ENCODE measurements at regions not wholly inside any gene's neighbourhood (a gene's known extent, or its start where the extent isn't known, plus 50 kb on each side); places are given as distances from the start of the nearest gene placed in this dataset.

DNA sequence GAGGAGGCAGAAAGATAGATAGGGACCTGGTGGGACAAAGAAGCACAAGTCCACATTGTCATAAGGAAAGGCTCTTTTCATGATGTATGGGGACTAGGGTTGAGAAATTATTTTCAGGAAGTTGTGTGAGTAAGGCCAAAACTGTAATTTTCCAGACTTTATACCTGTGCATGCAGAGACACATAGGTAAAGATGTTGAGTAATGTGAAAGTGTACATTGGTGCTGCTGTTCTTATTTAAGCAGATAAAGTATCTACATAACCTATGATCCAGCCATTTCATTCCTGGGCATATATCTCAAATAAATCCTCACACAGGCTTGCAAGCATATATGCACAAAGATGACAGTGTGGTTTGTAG, 332.2 kb downstream of the DUSP6 start:
- H3K9me3 ChIP-seq (ENCODE audit: control insufficient read depth, low read length), result no peaks in the 10 kb centered on the region
- H3K27me3 ChIP-seq (replicated peaks; ENCODE audit: control insufficient read depth, insufficient read depth, low read length), result no peaks in the 10 kb centered on the region
- no peaks in the 10 kb centered on the region for H3K36me3 ChIP-seq (ENCODE audit: control insufficient read depth, insufficient read depth, low read length, severe bottlenecking)
- peak overlapping the region; percentile 11 for H3K9ac ChIP-seq (ENCODE audit: low read length)
- H3K4me1 ChIP-seq (ENCODE audit: control insufficient read depth, insufficient read depth, low read length), result peaks cover 3% of the 10 kb centered on the region
- no peak overlapping the region for H3K4me3 ChIP-seq (ENCODE audit: low read length)
- no peak for DNase-seq (ENCODE audit: low read depth)

DNA sequence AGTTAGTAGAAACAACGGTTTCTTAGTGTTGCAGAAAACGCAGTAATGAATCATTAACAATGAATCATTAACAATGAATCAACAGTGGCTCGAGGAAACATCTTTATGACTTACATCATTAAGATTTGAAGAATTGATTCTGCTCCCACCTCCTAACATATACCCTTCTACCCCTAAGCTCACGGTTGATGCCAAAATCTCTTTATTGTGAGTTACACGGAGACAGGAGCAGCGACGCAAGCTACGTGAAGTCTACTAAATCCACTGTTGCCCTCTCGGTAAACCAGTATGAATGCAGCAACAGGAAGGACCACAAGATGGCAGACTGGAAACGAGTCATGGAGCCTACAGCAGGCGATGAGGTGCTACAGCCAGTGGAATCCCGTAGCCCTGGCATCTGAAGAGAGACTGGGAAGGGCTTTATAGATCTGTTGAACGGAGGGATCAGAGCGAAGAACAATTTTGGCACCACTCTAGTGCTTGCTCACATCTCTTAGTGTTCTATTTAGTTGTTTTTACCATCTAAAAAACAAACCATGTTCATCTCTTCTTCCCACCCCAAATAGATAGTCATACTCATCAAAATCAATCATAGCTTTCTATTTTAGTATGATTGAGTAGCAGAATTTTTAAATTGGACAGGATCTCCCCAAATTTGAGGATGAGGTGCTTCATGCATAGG, 332.7 kb downstream of the DUSP6 start:
- Histone ChIP-seq H3K4me1 (ENCODE audit: control insufficient read depth, insufficient read depth, low read length) (peaks cover 3% of the 10 kb centered on the region), H3K9me3 (ENCODE audit: control insufficient read depth, low read length) (no peaks in the 10 kb centered on the region), H3K27me3 (replicated peaks; ENCODE audit: control insufficient read depth, insufficient read depth, low read length) (no peaks in the 10 kb centered on the region), H3K36me3 (ENCODE audit: control insufficient read depth, insufficient read depth, low read length, severe bottlenecking) (no peaks in the 10 kb centered on the region), H3K4me3 (ENCODE audit: low read length) (peak overlapping the region; percentile 76), H3K9ac (ENCODE audit: low read length) (peak overlapping the region; percentile 50)
- DNase-seq (ENCODE audit: low read depth), result peak; percentile 93

- H3K4me3 ChIP-seq (ENCODE audit: low read length), result peak overlapping the region; percentile 66
Observed at GRCh38 chr12:89016970-89017778, 335.1 kb downstream of the DUSP6 start.

DNA sequence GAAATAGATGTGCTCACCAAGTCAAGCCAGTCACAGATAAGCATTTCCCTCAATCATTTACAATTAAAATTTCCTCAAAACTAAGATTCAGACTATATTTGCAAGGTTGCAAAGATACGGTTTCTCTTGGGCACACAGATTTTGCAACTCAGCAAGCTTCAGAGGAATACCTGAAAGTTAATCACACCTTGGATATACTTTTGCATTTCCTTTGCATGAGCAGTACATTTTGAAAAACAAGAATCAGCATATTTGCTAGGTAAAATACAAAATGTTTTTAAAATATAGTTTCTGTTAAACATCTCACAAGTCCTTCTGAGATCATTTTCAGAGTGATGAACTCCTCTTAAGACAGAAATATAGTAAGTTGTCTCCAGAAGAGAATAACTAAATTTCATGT, 336.9 kb downstream of the DUSP6 start:
- Histone ChIP-seq H3K4me1 (ENCODE audit: control insufficient read depth, insufficient read depth, low read length) (peaks cover 3% of the 10 kb centered on the region), H3K4me3 (ENCODE audit: low read length) (no peak overlapping the region)
- DNase-seq (ENCODE audit: low read depth), result no peak

More at GRCh38 chr12:89016970-89017778, 335.1 kb downstream of the DUSP6 start:
- peak; percentile 93 for DNase-seq (ENCODE audit: low read depth)
- Histone ChIP-seq H3K4me1 (ENCODE audit: control insufficient read depth, insufficient read depth, low read length) (peaks cover 3% of the 10 kb centered on the region), H3K36me3 (ENCODE audit: control insufficient read depth, insufficient read depth, low read length, severe bottlenecking) (no peaks in the 10 kb centered on the region), H3K9me3 (ENCODE audit: control insufficient read depth, low read length) (no peaks in the 10 kb centered on the region), H3K27me3 (replicated peaks; ENCODE audit: control insufficient read depth, insufficient read depth, low read length) (no peaks in the 10 kb centered on the region), H3K9ac (ENCODE audit: low read length) (peak overlapping the region; percentile 44)

DNA sequence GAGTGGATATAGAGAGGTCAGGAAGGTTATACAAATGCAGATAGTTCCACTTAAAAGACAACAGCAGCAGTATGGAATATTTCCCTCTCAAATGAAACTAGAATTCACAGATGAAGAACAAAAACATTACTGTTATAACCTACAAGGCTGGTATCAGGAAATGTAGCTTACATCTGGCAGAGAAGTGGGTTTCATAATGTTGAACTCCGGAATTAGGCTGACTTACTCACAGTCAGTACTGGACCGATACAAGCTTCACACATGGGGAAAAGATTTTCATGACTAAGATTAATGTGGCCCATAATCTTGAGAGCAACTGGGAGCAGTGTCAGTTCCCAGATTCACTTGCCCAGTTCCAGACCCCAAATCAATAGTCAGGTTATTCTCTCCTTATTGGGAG, 353.9 kb downstream of the DUSP6 start:
- no peaks in the 10 kb centered on the region for H3K9me3 ChIP-seq (ENCODE audit: control insufficient read depth, low read length)
- no peaks in the 10 kb centered on the region for H3K27me3 ChIP-seq (replicated peaks; ENCODE audit: control insufficient read depth, insufficient read depth, low read length)
- no peak for DNase-seq (ENCODE audit: low read depth)
- H3K4me1 ChIP-seq (ENCODE audit: control insufficient read depth, insufficient read depth, low read length), result peaks cover 13% of the 10 kb centered on the region
- H3K9ac ChIP-seq (ENCODE audit: low read length), result no peak overlapping the region
- no peaks in the 10 kb centered on the region for H3K36me3 ChIP-seq (ENCODE audit: control insufficient read depth, insufficient read depth, low read length, severe bottlenecking)
- H3K4me3 ChIP-seq (ENCODE audit: low read length), result no peak overlapping the region

More for the DNA sequence above, 336.9 kb downstream of the DUSP6 start:
- Histone ChIP-seq H3K27me3 (replicated peaks; ENCODE audit: control insufficient read depth, insufficient read depth, low read length) (no peaks in the 10 kb centered on the region), H3K9me3 (ENCODE audit: control insufficient read depth, low read length) (no peaks in the 10 kb centered on the region), H3K36me3 (ENCODE audit: control insufficient read depth, insufficient read depth, low read length, severe bottlenecking) (no peaks in the 10 kb centered on the region), H3K9ac (ENCODE audit: low read length) (no peak overlapping the region)

GRCh38 chr12:88996200-88996788, 356.0 kb downstream of the DUSP6 start:
- Histone ChIP-seq H3K4me1 (ENCODE audit: control insufficient read depth, insufficient read depth, low read length) (peaks cover 13% of the 10 kb centered on the region), H3K27me3 (replicated peaks; ENCODE audit: control insufficient read depth, insufficient read depth, low read length) (no peaks in the 10 kb centered on the region), H3K36me3 (ENCODE audit: control insufficient read depth, insufficient read depth, low read length, severe bottlenecking) (no peaks in the 10 kb centered on the region), H3K9me3 (ENCODE audit: control insufficient read depth, low read length) (no peaks in the 10 kb centered on the region), H3K4me3 (ENCODE audit: low read length) (no peak overlapping the region), H3K9ac (ENCODE audit: low read length) (no peak overlapping the region)
- DNase-seq (ENCODE audit: low read depth), result no peak

- Histone ChIP-seq H3K4me3 (ENCODE audit: low read length) (no peak overlapping the region), H3K27me3 (replicated peaks; ENCODE audit: control insufficient read depth, insufficient read depth, low read length) (no peaks in the 10 kb centered on the region), H3K9ac (ENCODE audit: low read length) (no peak overlapping the region), H3K4me1 (ENCODE audit: control insufficient read depth, insufficient read depth, low read length) (peaks cover 13% of the 10 kb centered on the region), H3K36me3 (ENCODE audit: control insufficient read depth, insufficient read depth, low read length, severe bottlenecking) (no peaks in the 10 kb centered on the region), H3K9me3 (ENCODE audit: control insufficient read depth, low read length) (no peaks in the 10 kb centered on the region)
- no peak for DNase-seq (ENCODE audit: low read depth)
Observed at GRCh38 chr12:88994971-88995370, 357.3 kb downstream of the DUSP6 start.

GRCh38 chr12:88994537-88994936, 357.8 kb downstream of the DUSP6 start:
- no peak overlapping the region for H3K9ac ChIP-seq (ENCODE audit: low read length)
- DNase-seq (ENCODE audit: low read depth), result no peak
- H3K9me3 ChIP-seq (ENCODE audit: control insufficient read depth, low read length), result no peaks in the 10 kb centered on the region
- H3K4me3 ChIP-seq (ENCODE audit: low read length), result no peak overlapping the region
- H3K4me1 ChIP-seq (ENCODE audit: control insufficient read depth, insufficient read depth, low read length), result peaks cover 13% of the 10 kb centered on the region
- no peaks in the 10 kb centered on the region for H3K36me3 ChIP-seq (ENCODE audit: control insufficient read depth, insufficient read depth, low read length, severe bottlenecking)
- no peaks in the 10 kb centered on the region for H3K27me3 ChIP-seq (replicated peaks; ENCODE audit: control insufficient read depth, insufficient read depth, low read length)

DNA sequence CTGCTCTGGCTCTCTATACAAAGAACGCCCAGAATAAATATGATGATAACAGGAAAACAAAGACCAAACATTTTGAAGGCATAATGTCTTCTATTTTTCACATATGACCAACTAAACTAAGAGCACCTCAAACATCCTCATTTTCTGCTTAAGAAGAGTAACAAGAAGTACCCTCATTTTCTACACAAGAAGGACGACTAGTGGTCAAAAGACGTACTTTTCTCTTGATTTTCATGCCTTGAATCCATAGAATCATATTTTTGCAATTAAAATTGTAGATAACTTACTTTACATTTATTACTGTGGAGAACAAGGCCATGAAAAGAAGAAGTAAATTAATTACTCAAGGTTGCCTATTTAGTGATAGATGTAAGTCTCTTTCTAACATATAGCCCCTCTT, 358.6 kb downstream of the DUSP6 start:
- Histone ChIP-seq H3K9ac (ENCODE audit: low read length) (no peak overlapping the region), H3K9me3 (ENCODE audit: control insufficient read depth, low read length) (no peaks in the 10 kb centered on the region), H3K4me1 (ENCODE audit: control insufficient read depth, insufficient read depth, low read length) (peaks cover 11% of the 10 kb centered on the region), H3K36me3 (ENCODE audit: control insufficient read depth, insufficient read depth, low read length, severe bottlenecking) (no peaks in the 10 kb centered on the region), H3K27me3 (replicated peaks; ENCODE audit: control insufficient read depth, insufficient read depth, low read length) (no peaks in the 10 kb centered on the region), H3K4me3 (ENCODE audit: low read length) (no peak overlapping the region)
- peak; percentile 84 for DNase-seq (ENCODE audit: low read depth)

GRCh38 chr12:88986056-88986455, 366.2 kb downstream of the DUSP6 start:
- Histone ChIP-seq H3K9ac (ENCODE audit: low read length) (no peak overlapping the region), H3K27me3 (replicated peaks; ENCODE audit: control insufficient read depth, insufficient read depth, low read length) (no peaks in the 10 kb centered on the region), H3K36me3 (ENCODE audit: control insufficient read depth, insufficient read depth, low read length, severe bottlenecking) (no peaks in the 10 kb centered on the region), H3K4me1 (ENCODE audit: control insufficient read depth, insufficient read depth, low read length) (no peaks in the 10 kb centered on the region), H3K4me3 (ENCODE audit: low read length) (no peak overlapping the region), H3K9me3 (ENCODE audit: control insufficient read depth, low read length) (no peaks in the 10 kb centered on the region)
- DNase-seq (ENCODE audit: low read depth), result no peak

DNA sequence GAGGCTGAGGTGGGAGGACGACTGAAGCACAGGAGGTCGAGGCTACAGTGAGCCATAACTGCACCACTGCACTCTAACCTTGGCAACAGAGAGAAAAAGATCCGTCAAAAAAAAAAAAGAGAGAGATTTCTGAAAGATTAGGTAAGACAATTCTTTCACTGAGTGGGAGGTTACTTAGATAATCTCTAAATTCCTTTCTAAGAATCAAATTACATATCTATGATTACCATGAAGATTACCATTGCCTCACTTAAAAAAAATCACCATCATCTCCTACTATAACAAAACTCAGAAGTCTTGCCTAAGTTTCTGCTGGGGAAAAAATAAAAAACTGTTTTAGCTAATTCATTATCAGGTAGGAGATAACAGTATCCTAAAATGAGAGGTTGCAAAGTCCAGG, 366.7 kb downstream of the DUSP6 start:
- Histone ChIP-seq H3K4me1 (ENCODE audit: control insufficient read depth, insufficient read depth, low read length) (no peaks in the 10 kb centered on the region), H3K4me3 (ENCODE audit: low read length) (no peak overlapping the region), H3K9me3 (ENCODE audit: control insufficient read depth, low read length) (no peaks in the 10 kb centered on the region), H3K36me3 (ENCODE audit: control insufficient read depth, insufficient read depth, low read length, severe bottlenecking) (no peaks in the 10 kb centered on the region), H3K9ac (ENCODE audit: low read length) (no peak overlapping the region), H3K27me3 (replicated peaks; ENCODE audit: control insufficient read depth, insufficient read depth, low read length) (no peaks in the 10 kb centered on the region)
- peak; percentile 43 for DNase-seq (ENCODE audit: low read depth)

Measured in adipocyte (in vitro differentiated cells).